Liver (tissue), 8 donors: ENCODE measurements at regions not wholly inside any gene's neighbourhood (a gene's known extent, or its start where the extent isn't known, plus 50 kb on each side); places are given as distances from the start of the nearest gene placed in this dataset.

Experiments used
- DNase-seq: peaks from one replicate; pipeline ENCODE4 v3.0.0-alpha.2; 2017; ENCODE audit warnings: low spot score
- H3K27ac ChIP-seq, 2 donors: one replicate each; pipeline ENCODE4 v1.7.0; 2013; ENCODE audit warnings: inconsistent platforms in 2 of 2, low read length in 2 of 2, control low read depth in 1 of 2, low read depth in 1 of 2, mild to moderate bottlenecking in 1 of 2
- H3K27me3 ChIP-seq, 4 donors: one replicate each; pipeline versions ENCODE4 v1.6.1 to v1.7.0; 2013; ENCODE audit warnings: low read length in 3 of 4, inconsistent platforms in 1 of 4, mild to moderate bottlenecking in 1 of 4, moderate library complexity in 1 of 4; ENCODE audit not compliant: control insufficient read depth in 4 of 4, insufficient read depth in 4 of 4
- H3K36me3 ChIP-seq, 4 donors: one replicate each; pipeline versions ENCODE4 v1.6.1 to v1.7.0; 2013; ENCODE audit warnings: low read length in 3 of 4, mild to moderate bottlenecking in 3 of 4, low read depth in 1 of 4, moderate library complexity in 1 of 4; ENCODE audit not compliant: control insufficient read depth in 4 of 4, insufficient read depth in 3 of 4
- H3K4me1 ChIP-seq, 4 donors: one replicate each; pipeline versions ENCODE4 v1.6.1 to v1.7.0; 2013; ENCODE audit warnings: low read length in 3 of 4, mild to moderate bottlenecking in 3 of 4, moderate library complexity in 1 of 4; ENCODE audit not compliant: control insufficient read depth in 4 of 4, insufficient read depth in 4 of 4
- H3K4me3 ChIP-seq, 3 donors: one replicate each; pipeline versions ENCODE4 v1.6.1 to v1.7.0; 2013; ENCODE audit warnings: low read length in 3 of 3, control low read depth in 1 of 3, low read depth in 1 of 3, mild to moderate bottlenecking in 1 of 3
- H3K9ac ChIP-seq, 2 donors: one replicate each; pipeline ENCODE4 v1.7.0; 2013; ENCODE audit warnings: low read length in 2 of 2, mild to moderate bottlenecking in 2 of 2, moderate library complexity in 2 of 2, control low read depth in 1 of 2, low read depth in 1 of 2
- H3K9me3 ChIP-seq, 4 donors: one replicate each; pipeline versions ENCODE4 v1.6.1 to v1.7.0; 2013; ENCODE audit warnings: low read length in 3 of 4; ENCODE audit not compliant: control insufficient read depth in 4 of 4
- CTCF ChIP-seq: fragments of 150-350 bp; IDR thresholded peaks from 2 replicates; pipeline ENCODE4 v1.5.1; 2017; ENCODE audit warnings: improper control_type of control experiment, low read depth, low read length; ENCODE audit not compliant: missing input control
- EGR1 ChIP-seq, 2 donors: IDR thresholded peaks; 2 replicates each; pipeline ENCODE4 v1.6.1; 2016 to 2018; ENCODE audit warnings: antibody characterized with exemption in 2 of 2, low read depth in 2 of 2
- FOXA1 ChIP-seq: IDR thresholded peaks from 2 replicates; pipeline ENCODE4 v1.6.1; 2016; ENCODE audit warnings: antibody characterized with exemption
- FOXA2 ChIP-seq: IDR thresholded peaks from 2 replicates; pipeline ENCODE4 v1.6.1; 2016; ENCODE audit warnings: antibody characterized with exemption
- GABPA ChIP-seq, 2 donors: IDR thresholded peaks in 1 of 2; conservative IDR thresholded peaks in 1 of 2; 2 replicates each; pipeline ENCODE4 v1.6.1; 2016; ENCODE audit warnings: antibody characterized with exemption in 2 of 2, mild to moderate bottlenecking in 1 of 2, moderate library complexity in 1 of 2
- HNF4A ChIP-seq, 2 donors: conservative IDR thresholded peaks; 2 replicates each; pipeline ENCODE4 v1.6.1; 2016; ENCODE audit warnings: antibody characterized with exemption in 2 of 2, mild to moderate bottlenecking in 2 of 2
- HNF4G ChIP-seq: IDR thresholded peaks from 2 replicates; pipeline ENCODE4 v1.6.1; 2016; ENCODE audit warnings: antibody characterized with exemption
- JUND ChIP-seq, 2 donors: IDR thresholded peaks; 2 replicates each; pipeline ENCODE4 v1.6.1; 2016; ENCODE audit warnings: antibody characterized with exemption in 2 of 2
- MAX ChIP-seq: IDR thresholded peaks from 2 replicates; pipeline ENCODE4 v1.6.1; 2016; ENCODE audit warnings: antibody characterized with exemption
- NR2F2 ChIP-seq: IDR thresholded peaks from 2 replicates; pipeline ENCODE4 v1.6.1; 2016; ENCODE audit warnings: antibody characterized with exemption
- RAD21 ChIP-seq, 2 donors: IDR thresholded peaks; 2 replicates each; pipeline ENCODE4 v1.6.1; 2016; ENCODE audit warnings: antibody characterized with exemption in 2 of 2, mild to moderate bottlenecking in 2 of 2
- REST ChIP-seq: IDR thresholded peaks from 2 replicates; pipeline ENCODE4 v1.6.1; 2016; ENCODE audit warnings: antibody characterized with exemption, mild to moderate bottlenecking
- RXRA ChIP-seq, 2 donors: IDR thresholded peaks; 2 replicates each; pipeline ENCODE4 v1.6.1; 2017 to 2018; ENCODE audit warnings: antibody characterized with exemption in 2 of 2, mild to moderate bottlenecking in 1 of 2
- SP1 ChIP-seq: IDR thresholded peaks from 2 replicates; pipeline ENCODE4 v1.6.1; 2018; ENCODE audit warnings: antibody characterized with exemption, mild to moderate bottlenecking
- TAF1 ChIP-seq: conservative IDR thresholded peaks from 2 replicates; pipeline ENCODE4 v1.6.1; 2016; ENCODE audit warnings: antibody characterized with exemption, mild to moderate bottlenecking
- ZBTB33 ChIP-seq: IDR thresholded peaks from 2 replicates; pipeline ENCODE4 v1.6.1; 2016; ENCODE audit warnings: antibody characterized with exemption
- WGBS: extraction: QIAGEN DNeasy Blood & Tissue Kit; methylation state at CpG from one replicate; pipeline ENCODE4 v1.1.7; 2013; 5-methylcytosine and 5-hydroxymethylcytosine counted together
- TF ChIP-seq, protein P1 (sequence below): IDR thresholded peaks from 2 replicates; pipeline ENCODE4 v1.6.1; 2016; ENCODE audit warnings: antibody characterized with exemption
- donor health status: healthy.
- donor health status: healthy.
- donor health status: healthy.
- donor health status: healthy.
- donor health status: healthy.

- no peak overlapping the region for H3K9ac ChIP-seq
- no peaks in the 10 kb centered on the region for H3K9me3 ChIP-seq
- peaks cover 0 to 4% (median 0%) of the 10 kb centered on the region in 4 donors for H3K27me3 ChIP-seq
- H3K36me3 ChIP-seq = no peaks in the 10 kb centered on the region
- H3K4me1 ChIP-seq = no peaks in the 10 kb centered on the region
- WGBS = 53% methylated on average over 16 of the region's 16 CpGs
- no peak for DNase-seq
- H3K4me3 ChIP-seq = no peak overlapping the region
- H3K27ac ChIP-seq = no peak overlapping the region
- no peak for TF ChIP-seq HNF4A (conservative IDR thresholded peaks at IDR 0.05)
- TF ChIP-seq TAF1 = no peak
- TF ChIP-seq NR2F2 = no peak
- TF ChIP-seq, protein P1, sequence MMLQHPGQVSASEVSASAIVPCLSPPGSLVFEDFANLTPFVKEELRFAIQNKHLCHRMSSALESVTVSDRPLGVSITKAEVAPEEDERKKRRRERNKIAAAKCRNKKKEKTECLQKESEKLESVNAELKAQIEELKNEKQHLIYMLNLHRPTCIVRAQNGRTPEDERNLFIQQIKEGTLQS = no peak
- TF ChIP-seq RAD21 (IDR thresholded peaks at IDR 0.05) = no peak
- no peak for TF ChIP-seq MAX
- TF ChIP-seq FOXA2 = no peak
- TF ChIP-seq REST = no peak
- TF ChIP-seq EGR1 (IDR thresholded peaks at IDR 0.05; ENCODE audit: low read depth in 2 of 2) = no peak
- TF ChIP-seq SP1 = no peak
- TF ChIP-seq FOXA1 = no peak
- no peak for TF ChIP-seq RXRA (IDR thresholded peaks at IDR 0.05)
- TF ChIP-seq GABPA (IDR thresholded peaks at IDR 0.05 in 1 of 2, conservative IDR thresholded peaks at IDR 0.05 in 1 of 2) = no peak
- TF ChIP-seq JUND (IDR thresholded peaks at IDR 0.05) = no peak
- TF ChIP-seq HNF4G = no peak
- no peak for TF ChIP-seq CTCF
- no peak for TF ChIP-seq ZBTB33
Measured at GRCh38 chr16:86449446-86450095, 60.8 kb upstream of the FOXF1 start.
